Occipital lobe (tissue), 1 donor: ENCODE measurements at regions not wholly inside any gene's neighbourhood (a gene's known extent, or its start where the extent isn't known, plus 50 kb on each side); places are given as distances from the start of the nearest gene placed in this dataset.
"Not testable (repeated sequence)": the region's sequence is repeated elsewhere in the genome, so short reads cannot be mapped to it uniquely, and the experiment has no call there.

Experiments used
- DNase-seq: peaks from one replicate; lab custom pipeline; 2025; lab: John Stamatoyannopoulos, UW

GRCh38 chr4:72942565-72942964 lies 127.0 kb downstream of the COX18 start:
- DNase-seq: no peak

GRCh38 chr4:72938516-72938915 lies 131.0 kb downstream of the COX18 start:
- DNase-seq: no peak

- no peak for DNase-seq
Measured at GRCh38 chr4:72935462-72935861, 134.1 kb downstream of the COX18 start.

- no peak for DNase-seq
Measured at GRCh38 chr4:72933029-72933428, 136.5 kb downstream of the COX18 start.

GRCh38 chr4:72931346-72931745 lies 138.2 kb downstream of the COX18 start:
- DNase-seq: no peak

GRCh38 chr4:72929596-72930274 lies 139.8 kb downstream of the COX18 start:
- not testable (repeated sequence) for DNase-seq

- DNase-seq: no peak
Measured at GRCh38 chr4:72924814-72925213, 144.7 kb downstream of the COX18 start.

GRCh38 chr4:72919937-72920336 lies 149.6 kb downstream of the COX18 start:
- DNase-seq: no peak

- no peak for DNase-seq
Measured at GRCh38 chr4:72919464-72919863, 150.1 kb downstream of the COX18 start.

GRCh38 chr4:72918362-72918761 lies 151.2 kb downstream of the COX18 start:
- DNase-seq: no peak

- no peak for DNase-seq
Measured at GRCh38 chr4:72911316-72911715, 158.2 kb downstream of the COX18 start.

GRCh38 chr4:72909461-72909860 lies 160.1 kb downstream of the COX18 start:
- no peak for DNase-seq

- no peak for DNase-seq
Measured at GRCh38 chr4:72902354-72902753, 167.2 kb downstream of the COX18 start.

GRCh38 chr4:72901553-72901952 lies 168.0 kb downstream of the COX18 start:
- DNase-seq: no peak

- no peak for DNase-seq
Measured at GRCh38 chr4:72900952-72901351, 168.6 kb downstream of the COX18 start.

- no peak for DNase-seq
Measured at GRCh38 chr4:72899621-72900020, 169.9 kb downstream of the COX18 start.

GRCh38 chr4:72899214-72899613 lies 170.3 kb downstream of the COX18 start:
- DNase-seq: no peak

- DNase-seq: no peak
Measured at GRCh38 chr4:72896515-72896914, 173.0 kb downstream of the COX18 start.

- no peak for DNase-seq
Measured at GRCh38 chr4:72895408-72895807, 174.1 kb downstream of the COX18 start.

- DNase-seq: no peak
Measured at GRCh38 chr4:72893354-72894066, 176.0 kb downstream of the COX18 start.

GRCh38 chr4:72888331-72888730 lies 181.2 kb downstream of the COX18 start:
- no peak for DNase-seq

GRCh38 chr4:72887152-72887551 lies 182.4 kb downstream of the COX18 start:
- no peak for DNase-seq

GRCh38 chr4:72886602-72887001 lies 182.9 kb downstream of the COX18 start:
- no peak for DNase-seq
